PC-9 (cell line): ENCODE measurements at regions not wholly inside any gene's neighbourhood (a gene's known extent, or its start where the extent isn't known, plus 50 kb on each side); places are given as distances from the start of the nearest gene placed in this dataset.

Source experiments
- CTCF ChIP-seq: fragments of 200-600 bp; sonication (generic); conservative IDR thresholded peaks from 2 replicates; pipeline ENCODE4 v1.6.1; 2017; ENCODE audit warnings: mixed run types, antibody characterized with exemption, mild to moderate bottlenecking, moderate library complexity
- EZH2 ChIP-seq: fragments of 200-600 bp; sonication (generic); IDR thresholded peaks from 2 replicates; pipeline ENCODE4 v1.8.0; 2017; ENCODE audit warnings: antibody characterized with exemption, low read depth

- TF ChIP-seq CTCF: no peak
- no peak for TF ChIP-seq EZH2
Measured at GRCh38 chr20:29690274-29690673, 1567.2 kb upstream of the DEFB115 start.
